ENCODE measurements at regions not wholly inside any gene's neighbourhood (a gene's known extent, or its start where the extent isn't known, plus 50 kb on each side); places are given as distances from the start of the nearest gene placed in this dataset.

DNA sequence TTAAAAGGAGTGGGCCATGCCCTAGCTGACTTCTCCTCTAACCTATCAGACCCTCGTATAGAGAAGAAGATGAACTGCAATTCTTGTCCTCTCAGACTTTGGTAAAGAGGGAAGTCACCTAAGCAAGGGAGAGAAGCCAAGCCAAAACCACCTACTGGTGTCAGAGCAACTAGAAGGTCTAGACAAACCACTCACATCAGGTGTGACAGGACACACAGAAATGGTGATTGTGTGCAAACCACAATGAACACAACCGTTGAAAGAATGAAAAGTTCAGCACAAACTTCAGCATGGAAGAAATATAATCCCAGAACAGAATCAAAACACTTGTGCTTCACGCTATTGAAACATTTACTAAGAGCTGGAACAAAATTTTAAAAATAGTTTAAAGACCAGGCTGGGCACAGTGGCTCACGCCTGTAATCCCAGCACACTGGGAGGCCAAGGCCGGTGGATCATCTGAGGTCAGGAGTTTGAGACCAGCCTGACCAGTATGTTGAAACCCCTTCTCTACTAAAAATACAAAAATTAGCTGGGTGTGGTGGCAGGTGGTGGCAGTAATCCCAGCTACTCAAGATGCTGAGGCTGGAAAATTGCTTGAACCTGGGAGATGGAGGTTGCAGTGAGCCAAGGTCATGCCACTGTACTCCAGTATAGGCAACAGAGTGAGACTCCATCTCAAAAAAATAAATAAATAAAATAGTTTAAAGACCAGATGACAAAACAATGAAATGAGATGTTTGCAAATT is 56.2 kb upstream of the NTF3 start:
- H3K4me3 ChIP-seq (replicated peaks in 1 of 3; ENCODE audit: insufficient read depth in 1 of 3, low read depth in 1 of 3, low read length in 3 of 3), result no peak overlapping the region
- H3K27ac ChIP-seq (ENCODE audit: insufficient read depth, low read depth, low read length), result no peak overlapping the region
- no peak overlapping the region for H3K9ac ChIP-seq (replicated peaks; ENCODE audit: extremely low read depth, insufficient read depth, low read length)
- H3K4me1 ChIP-seq (ENCODE audit: control insufficient read depth, extremely low read depth, insufficient read depth, low read length), result no peaks in the 10 kb centered on the region
- no peaks in the 10 kb centered on the region for H3K79me2 ChIP-seq (ENCODE audit: control insufficient read depth, insufficient read depth, low read length)
- no peak overlapping the region for H3K4me2 ChIP-seq (ENCODE audit: insufficient read depth, low read length)
- no peaks in the 10 kb centered on the region for H3K9me1 ChIP-seq (replicated peaks; ENCODE audit: control insufficient read depth, extremely low read depth, insufficient read depth, low read length)
- H3K27me3 ChIP-seq (ENCODE audit: control insufficient read depth in 2 of 2, insufficient read depth in 2 of 2, low read length in 2 of 2), result no peaks in the 10 kb centered on the region
- TF ChIP-seq GATA2 (IDR thresholded peaks at IDR 0.05; ENCODE audit: insufficient read depth, insufficient read length, low read depth, low read length) (no peak), POLR2A (IDR thresholded peaks at IDR 0.05; ENCODE audit: low read depth, low read length) (no peak), EZH2 (IDR thresholded peaks at IDR 0.05; ENCODE audit: borderline replicate concordance, low read depth, low read length, severe bottlenecking) (no peak), FOS (IDR thresholded peaks at IDR 0.05; ENCODE audit: borderline replicate concordance, insufficient read depth, low read length) (no peak)
- TF ChIP-seq, protein P1, sequence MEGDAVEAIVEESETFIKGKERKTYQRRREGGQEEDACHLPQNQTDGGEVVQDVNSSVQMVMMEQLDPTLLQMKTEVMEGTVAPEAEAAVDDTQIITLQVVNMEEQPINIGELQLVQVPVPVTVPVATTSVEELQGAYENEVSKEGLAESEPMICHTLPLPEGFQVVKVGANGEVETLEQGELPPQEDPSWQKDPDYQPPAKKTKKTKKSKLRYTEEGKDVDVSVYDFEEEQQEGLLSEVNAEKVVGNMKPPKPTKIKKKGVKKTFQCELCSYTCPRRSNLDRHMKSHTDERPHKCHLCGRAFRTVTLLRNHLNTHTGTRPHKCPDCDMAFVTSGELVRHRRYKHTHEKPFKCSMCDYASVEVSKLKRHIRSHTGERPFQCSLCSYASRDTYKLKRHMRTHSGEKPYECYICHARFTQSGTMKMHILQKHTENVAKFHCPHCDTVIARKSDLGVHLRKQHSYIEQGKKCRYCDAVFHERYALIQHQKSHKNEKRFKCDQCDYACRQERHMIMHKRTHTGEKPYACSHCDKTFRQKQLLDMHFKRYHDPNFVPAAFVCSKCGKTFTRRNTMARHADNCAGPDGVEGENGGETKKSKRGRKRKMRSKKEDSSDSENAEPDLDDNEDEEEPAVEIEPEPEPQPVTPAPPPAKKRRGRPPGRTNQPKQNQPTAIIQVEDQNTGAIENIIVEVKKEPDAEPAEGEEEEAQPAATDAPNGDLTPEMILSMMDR (IDR thresholded peaks at IDR 0.05; ENCODE audit: extremely low read depth in 1 of 2, insufficient read depth in 1 of 2, low read depth in 1 of 2, low read length in 2 of 2), result no peak
- DNase-seq (ENCODE audit: low read depth, low spot score), result no peak
- dilution Hi-C loops (cut with MboI; ENCODE audit: extremely low pct_ligation_motif_present, low sequenced_read_pairs) (no loop called here), intact Hi-C loops (cut with micrococcal nuclease) (no loop called here)
- H3K36me3 ChIP-seq (ENCODE audit: control insufficient read depth in 2 of 2, extremely low read depth in 1 of 2, insufficient read depth in 2 of 2, low read length in 2 of 2), result no peaks in the 10 kb centered on the region
- H2AFZ ChIP-seq (ENCODE audit: low read depth, low read length), result no peak overlapping the region
- CTCF ChIA-PET, result no interaction called here
- BruUV-seq (replicated peaks), result no TSS peak
- no peak for FAIRE-seq
- no peaks in the 10 kb centered on the region for H3K9me3 ChIP-seq (replicated peaks; ENCODE audit: control insufficient read depth, insufficient read depth, low read length)
- POLR2A ChIA-PET, result no interaction called here
- no peaks in the 10 kb centered on the region for H4K20me1 ChIP-seq (replicated peaks; ENCODE audit: control insufficient read depth, extremely low read depth, insufficient read depth, low read length)

All from endothelial cell of umbilical vein (primary cell).